HG03139 (cell line): ENCODE measurements at regions not wholly inside any gene's neighbourhood (a gene's known extent, or its start where the extent isn't known, plus 50 kb on each side); places are given as distances from the start of the nearest gene placed in this dataset.
"Not testable (repeated sequence)": the region's sequence is repeated elsewhere in the genome, so short reads cannot be mapped to it uniquely, and the experiment has no call there.

ENCODE experiments used
- ATAC-seq: cut with Tn5 transposase; IDR thresholded peaks from one replicate; pipeline ENCODE4 v1.9.1; 2021; ENCODE audit not compliant: unreplicated experiment

DNA sequence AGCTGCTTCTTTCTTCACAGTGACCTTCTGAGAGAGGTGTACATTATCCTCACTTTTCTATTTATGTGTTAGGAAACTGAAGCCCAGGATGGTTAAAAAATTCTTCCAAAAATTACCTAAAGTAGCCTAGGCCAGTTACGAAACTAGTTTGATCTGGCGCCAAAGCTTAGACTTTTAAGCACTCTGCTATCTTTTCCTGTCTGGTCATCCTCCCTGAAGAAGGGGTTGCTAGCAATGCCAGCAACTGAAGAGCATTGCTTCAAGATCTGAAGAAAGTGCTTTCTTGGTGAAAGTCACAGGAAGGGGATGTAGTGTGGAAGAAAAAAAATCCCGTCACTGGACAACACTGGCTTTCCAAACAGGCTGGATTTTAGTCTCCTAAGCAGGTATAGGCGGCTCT, 618.8 kb upstream of the GRM7 start:
- ATAC-seq: no peak

DNA sequence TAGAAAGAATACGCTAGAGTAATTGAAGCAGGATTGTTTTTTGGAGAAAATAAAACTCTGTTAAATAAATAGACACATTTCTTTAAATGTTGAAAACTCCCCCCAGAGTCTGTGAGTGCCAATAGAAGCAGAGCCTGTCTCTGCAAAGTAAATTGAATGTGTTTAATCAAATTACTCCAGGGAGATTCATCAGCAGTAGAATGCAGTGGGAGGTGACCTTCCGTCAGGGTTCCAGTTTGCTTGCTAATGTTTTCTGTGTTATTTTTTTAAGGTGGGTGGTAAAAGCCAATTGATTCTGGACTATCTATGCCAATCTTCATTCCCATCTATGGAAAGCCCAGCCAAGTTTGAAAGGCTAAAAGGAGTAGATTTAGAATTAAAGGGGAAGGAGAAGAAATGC, 612.4 kb upstream of the GRM7 start:
- ATAC-seq: no peak

DNA sequence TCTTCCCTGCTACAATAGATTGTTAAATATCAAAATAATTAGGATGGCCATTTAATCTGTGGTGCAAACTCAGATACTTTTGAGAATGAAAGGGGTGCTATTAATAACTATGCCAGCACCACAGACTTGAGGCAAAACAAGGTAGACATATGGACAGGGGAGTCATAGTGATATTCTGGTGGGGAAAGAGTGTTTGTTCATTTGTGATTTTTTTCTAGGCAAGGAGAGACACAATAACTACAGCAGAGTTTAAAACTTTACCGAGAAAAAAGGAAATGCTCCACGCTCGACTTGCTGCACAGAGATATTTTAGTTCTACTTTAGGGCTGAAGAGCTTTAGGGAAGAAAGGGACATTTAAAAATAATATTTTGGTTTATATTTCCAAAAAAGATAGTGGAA, 611.2 kb upstream of the GRM7 start:
- ATAC-seq: no peak

DNA sequence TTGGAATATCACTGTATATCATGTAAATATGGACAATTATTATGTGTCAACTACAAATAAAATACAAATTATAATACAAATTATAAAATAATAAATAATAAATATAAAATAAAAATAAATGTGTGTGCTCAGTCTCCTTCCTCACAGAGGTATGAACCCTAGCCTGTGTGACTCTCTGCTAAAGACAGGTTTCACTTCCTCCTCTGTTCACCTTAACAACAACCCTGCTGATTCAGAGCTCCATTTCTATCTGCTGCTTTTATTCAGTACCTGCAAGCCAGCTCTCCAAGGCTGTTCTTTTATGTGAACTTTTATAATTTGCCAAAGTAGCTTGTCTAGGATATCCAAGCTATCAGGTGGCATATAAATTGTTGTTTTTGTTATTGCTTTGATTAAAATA, 610.7 kb upstream of the GRM7 start:
- peak; percentile 99 for ATAC-seq

DNA sequence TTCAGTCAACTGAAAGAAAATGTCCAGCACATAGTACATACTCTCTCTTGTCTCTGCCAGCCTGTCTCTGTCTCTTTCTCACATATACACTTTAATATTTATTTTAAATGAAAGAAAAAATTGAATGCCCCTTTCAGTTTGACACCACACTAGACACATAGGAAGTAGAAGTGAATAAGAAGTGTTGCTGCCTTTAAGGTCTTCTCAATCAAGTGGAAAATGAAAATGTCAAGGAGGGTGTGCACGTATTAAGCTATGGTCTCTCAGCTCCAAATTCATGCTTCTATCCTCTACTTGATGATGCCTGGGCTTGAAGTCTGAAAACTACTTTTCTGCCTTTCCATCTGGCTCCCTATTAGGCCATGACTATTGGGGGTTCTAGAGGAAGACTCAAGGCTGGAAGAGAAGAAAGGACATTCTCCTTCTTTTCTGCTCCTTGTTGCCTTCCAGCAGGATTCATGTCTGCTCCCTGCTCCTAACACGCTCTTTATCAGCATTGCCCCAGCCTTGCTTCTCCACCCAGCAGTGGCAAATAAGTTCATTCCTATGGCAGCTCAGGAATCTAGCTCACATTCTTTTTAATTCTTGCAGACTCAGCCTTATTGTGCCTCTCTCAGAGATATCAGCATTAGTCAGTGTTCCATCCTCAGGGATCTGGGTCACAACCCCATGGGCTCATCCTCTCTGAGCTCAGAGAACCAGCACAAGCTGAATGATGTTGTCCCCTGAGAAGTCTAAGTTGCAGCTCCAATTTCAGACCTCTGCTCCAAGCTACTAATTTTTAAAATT, 609.1 kb upstream of the GRM7 start:
- no peak for ATAC-seq

DNA sequence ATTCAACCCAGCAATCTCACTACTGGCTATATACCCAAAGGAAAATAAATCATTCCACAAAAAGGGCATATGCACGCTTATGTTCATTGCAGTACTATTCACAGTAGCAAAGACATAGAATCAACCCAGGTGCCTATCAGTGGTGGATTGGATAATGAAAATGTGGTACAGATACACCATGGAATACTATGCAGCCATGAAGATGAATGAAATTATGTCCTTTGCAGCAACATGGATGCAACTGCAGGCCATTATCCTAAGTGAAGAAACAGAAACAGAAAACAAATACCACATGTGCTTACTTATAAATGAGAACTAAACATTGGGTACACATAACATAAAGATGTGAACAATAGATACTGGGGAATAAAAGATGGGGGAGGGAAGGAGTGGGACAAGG, 606.4 kb upstream of the GRM7 start:
- ATAC-seq: no peak

DNA sequence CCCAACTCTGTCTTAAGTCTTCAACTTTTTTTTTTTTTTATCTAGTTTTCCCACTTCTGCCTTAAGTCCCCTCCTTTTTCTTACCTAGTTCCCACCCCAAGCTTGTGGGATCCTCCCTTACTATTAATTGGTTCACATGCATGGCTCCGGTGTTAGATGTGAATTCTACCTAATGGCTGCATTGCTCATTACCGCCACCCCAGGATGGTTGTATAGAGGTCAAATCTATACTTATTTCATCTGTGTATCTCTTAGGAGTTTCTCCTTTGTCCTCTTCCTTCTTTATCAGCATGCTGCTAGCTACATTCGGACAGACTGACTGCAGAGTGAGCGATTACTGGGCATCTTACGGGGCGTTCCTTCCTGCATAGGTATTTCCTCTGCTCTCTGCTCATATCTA, 605.7 kb upstream of the GRM7 start:
- ATAC-seq: no peak

DNA sequence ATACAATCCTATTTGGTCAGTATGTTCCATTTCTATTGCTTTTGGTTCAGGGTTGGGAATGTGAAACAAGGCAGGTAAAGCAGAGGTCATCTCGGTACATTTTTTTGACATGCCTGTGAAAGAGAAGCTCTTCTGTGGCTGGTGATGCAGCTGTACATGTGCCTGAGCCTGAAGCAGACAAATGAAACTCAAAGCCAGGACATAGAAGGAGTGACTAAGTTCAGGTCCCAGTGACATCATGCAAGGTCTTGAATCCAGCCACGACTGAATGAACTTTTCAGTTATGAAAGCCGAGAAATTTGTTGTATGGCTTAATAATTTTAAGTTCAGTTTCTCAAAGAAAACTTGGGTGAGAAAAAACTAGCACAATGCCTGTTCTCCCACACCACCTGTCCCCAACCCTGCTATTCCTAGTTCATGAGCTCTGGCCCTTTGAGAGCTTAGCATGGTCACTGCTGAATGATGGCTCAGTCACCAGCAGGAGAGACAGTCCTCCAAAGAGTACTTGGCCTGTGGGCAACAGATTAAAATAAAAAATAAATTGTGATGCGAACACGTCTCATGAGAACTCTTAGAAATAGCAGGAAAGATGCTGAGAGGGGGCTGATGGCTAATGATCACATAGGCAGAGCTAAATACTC, 600.2 kb upstream of the GRM7 start:
- ATAC-seq: no peak

DNA sequence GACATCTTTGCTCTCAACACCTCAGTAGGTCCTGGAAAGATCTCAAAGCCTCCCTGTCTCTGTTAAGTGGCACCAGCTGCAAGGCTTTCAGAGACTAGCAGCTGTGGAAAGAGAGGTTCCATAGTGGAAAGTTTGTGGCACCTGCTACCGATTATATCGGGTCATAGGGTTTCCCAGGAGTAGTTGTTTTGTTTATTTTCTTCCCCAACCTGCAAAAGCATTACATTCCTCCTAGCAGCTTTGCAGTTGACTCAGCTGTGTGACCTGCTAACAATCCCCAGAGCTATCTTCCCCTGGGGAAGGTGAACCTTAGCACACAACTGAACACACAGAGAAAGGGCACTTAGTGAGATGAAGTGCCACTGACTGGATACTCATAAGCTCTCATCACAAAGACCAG, 598.9 kb upstream of the GRM7 start:
- ATAC-seq: no peak

DNA sequence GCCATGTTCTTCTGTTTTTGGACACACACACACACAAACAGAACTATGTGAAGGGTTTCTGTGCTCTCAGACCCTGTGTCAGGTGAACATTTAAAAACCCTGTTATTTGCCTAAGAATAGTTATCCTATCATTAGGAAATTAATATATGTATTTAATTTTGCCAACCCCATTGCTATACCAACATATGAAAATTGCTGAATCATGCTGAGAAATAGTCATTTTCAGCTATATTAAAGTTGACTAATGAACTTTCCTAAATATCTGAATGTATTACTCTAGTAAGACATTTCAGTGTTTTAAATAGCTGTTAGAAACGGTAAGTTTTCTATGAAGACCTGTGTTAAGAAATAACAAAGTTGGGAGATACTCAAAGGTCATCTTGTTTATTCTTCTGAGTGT, 596.9 kb upstream of the GRM7 start:
- no peak for ATAC-seq

DNA sequence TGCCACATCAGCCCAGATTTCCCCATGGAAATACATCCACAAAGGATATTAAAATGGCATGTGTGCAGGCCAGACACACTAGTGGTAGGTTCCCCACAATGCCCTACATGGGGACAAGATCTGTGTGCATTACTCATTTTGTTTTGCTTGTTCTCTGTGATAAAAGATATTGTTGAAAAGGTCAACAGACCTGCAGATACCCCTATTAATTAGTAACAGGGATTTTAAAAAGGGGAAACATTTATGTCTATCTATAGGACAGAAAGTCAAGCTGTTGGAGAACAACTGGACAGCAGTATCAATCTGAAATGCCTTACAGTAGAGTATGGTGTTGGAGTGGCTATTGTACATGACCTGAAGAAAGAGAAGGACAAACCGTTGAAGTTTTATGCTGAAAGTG, 596.0 kb upstream of the GRM7 start:
- ATAC-seq: no peak

DNA sequence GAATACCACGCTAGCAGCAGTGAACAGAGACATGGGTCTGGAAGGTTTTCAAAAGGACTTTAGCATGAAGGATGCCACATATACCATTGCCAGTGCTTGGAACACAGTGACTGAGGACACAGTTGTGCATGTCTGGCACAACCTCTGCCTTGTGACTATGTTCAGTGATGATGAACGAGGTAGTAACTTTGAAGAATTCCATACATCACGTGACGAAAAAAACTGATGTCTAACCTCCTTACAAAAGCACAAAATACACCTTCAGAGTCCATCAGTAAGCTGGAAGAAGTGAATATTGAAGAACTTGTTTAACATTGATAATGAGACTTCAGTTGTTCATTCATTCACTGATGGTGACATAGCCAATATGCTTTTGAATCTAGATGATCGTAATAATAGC, 594.8 kb upstream of the GRM7 start:
- ATAC-seq: no peak

DNA sequence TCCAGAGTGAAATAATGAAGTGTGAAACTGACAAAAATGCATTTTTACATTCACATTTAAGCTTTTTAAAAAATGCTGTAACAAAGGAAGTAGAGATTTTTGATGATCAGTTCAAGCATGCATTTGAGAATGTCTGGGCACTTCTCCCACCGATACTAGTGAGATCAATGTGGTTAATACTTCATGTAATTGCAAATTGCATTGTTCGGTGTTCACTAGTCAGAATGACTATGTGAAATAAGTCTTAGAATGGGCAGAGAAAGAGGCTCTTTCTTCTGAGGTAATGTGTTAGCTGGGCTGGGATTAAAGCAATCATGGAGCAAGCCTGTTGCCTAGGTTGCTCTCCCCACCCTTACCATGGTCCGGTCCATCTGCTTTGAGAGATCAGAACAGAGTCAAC, 587.0 kb upstream of the GRM7 start:
- no peak for ATAC-seq

DNA sequence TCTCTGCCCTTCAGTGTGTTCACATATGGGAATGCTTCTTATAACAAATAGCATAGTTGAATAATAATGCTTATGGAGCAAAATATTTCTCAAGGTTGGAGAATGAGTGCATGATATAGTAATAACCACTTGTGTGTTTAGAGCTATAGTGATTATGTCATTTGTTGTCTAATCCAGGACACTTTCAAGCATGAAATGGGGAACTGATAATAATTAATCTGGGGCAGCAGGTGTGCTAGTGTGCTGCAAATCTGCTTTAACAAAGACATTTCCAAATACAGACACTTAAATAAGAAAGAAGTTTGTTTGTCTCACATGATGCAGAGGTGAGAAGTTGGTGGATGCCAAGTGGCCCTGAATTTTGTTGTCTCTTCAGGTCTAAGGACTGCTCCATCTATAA, 579.3 kb upstream of the GRM7 start:
- ATAC-seq: no peak

DNA sequence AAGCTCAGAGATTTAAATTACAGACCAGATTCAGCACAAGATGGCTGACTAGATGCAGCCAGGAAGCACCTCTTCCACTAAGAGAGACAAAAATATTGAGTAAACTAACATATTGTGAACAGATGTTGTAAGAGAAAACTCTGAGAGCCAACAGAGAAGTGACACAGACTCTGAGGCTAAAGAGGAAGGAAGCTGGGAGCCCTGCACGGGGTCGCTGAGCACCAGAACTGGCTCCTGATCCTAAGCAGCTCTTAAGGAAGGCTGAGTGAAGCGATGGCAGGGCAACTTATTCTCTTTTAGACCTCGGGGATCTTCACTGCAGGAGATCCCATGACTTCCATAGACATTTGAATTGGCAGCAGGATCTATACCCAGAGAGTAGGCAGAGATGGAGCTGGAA, 578.0 kb upstream of the GRM7 start:
- ATAC-seq: no peak

DNA sequence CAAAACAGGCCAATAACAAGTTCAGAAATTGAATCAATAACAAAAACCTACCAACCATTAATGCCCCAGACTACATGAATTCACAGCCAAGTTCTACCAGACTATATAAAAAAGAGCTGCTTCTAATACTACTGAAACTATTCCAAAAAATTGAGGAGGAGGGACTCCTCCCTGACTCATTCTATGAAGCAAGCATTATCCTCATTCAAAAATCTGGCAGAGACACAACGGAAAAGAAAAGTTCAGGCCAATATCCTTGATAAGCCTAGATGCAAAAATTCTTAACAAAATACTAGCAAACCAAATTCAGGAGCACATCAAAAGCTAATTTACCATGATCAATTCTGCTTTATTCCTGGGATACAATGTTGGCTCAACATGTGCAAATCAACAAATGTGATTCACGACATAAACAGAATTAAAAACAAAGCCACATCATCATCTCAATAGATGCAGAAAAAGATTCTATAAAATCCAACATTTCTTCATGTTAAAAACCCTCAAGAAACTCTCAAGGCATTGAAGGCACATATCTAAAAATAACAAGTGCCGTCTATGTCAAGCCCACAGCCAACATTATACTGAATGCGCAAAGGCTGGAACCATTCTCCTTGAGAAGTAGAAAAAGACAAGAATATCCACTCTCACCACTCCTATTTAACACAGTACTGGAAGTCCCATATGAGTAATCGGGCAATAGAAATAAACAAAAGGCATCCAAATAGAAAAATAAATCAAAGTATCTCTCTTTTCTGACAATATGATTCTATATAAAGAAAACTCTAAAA, 573.6 kb upstream of the GRM7 start:
- no peak for ATAC-seq

DNA sequence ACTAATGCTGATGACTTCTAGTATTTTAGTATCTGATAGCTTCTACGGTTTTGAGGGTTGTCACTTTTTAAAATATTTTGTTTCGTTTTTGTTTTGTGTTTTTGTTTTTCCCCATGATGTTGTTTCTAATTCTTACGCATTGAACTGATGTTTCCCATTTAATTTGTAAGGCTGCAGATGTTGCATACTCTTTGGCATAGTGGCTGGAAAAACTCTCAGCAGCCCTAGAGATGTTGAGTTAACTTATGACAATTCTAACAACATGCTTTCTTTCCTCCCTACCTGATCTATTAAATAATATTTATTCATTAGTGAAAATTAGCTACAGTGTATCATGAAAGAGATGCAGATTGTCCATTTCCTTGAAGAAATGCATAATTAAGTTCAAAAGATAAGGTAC, 559.3 kb upstream of the GRM7 start:
- ATAC-seq: no peak

DNA sequence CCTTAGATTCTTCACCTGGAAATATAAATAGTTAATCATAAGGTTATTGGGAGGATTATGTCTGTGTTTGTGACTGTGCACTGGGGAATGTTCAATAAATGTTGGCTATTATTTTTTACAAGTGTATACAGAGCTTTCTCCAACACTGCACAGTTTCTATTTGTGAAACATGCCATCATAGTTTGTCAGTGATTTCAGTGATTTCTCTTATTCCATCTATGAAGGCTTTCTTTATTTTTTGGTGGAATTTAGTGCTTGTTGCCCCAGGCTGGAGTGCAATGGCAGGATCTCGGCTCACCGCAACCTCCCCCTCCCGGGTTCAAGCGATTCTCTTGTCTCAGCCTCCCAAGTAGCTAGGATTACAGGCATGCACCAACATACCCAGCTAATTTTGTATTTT, 545.0 kb upstream of the GRM7 start:
- ATAC-seq: no peak

DNA sequence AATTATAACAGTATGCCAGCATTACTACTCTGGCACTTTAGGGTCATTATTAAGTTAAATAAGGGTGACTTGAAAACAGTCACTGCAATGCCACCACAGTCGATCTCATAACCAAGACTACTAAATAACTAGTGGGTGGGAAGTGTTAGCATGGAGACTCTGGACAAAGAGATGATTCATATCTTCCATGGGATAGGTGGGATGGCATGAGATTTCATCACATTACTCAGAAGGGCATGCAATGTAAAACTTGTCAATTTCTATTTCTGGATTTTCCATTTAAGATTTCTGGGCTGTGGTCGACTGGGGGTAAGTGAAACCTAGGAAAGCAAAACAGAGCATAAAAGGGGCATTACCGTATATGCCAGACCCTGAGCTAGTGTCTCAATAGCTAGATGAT, 538.9 kb upstream of the GRM7 start:
- ATAC-seq: no peak

DNA sequence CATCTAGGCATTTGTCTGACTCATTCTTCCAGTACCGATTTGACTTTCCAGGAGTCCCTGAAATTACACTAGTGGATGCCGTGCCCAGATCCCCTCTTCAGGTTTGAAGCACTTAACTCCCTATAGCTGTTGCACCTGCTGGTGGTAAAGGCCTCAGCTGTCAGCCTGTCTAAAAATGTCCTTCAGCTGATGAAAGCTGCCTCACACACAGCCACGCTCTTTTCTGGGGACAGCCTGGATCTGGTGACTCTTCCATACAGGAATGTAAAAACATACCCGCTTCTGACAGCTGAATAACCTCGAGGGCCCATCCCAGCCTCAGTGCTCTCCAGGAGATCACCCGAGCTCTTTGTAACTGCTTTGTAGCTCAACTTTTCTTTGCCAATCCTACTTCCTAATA, 534.1 kb upstream of the GRM7 start:
- no peak for ATAC-seq

DNA sequence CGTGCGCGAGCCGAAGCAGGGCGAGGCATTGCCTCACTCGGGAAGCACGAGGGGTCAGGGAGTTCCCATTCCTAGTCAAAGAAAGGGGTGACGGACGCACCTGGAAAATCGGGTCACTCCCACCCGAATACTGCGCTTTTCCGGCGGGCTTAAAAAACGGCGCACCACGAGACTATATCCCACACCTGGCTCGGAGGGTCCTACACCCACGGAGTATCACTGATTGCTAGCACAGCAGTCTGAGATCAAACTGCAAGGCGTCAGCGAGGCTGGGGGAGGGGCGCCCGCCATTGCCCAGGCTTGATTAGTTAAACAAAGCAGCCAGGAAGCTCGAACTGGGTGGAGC, 520.0 kb upstream of the GRM7 start:
- not testable (repeated sequence) for ATAC-seq

DNA sequence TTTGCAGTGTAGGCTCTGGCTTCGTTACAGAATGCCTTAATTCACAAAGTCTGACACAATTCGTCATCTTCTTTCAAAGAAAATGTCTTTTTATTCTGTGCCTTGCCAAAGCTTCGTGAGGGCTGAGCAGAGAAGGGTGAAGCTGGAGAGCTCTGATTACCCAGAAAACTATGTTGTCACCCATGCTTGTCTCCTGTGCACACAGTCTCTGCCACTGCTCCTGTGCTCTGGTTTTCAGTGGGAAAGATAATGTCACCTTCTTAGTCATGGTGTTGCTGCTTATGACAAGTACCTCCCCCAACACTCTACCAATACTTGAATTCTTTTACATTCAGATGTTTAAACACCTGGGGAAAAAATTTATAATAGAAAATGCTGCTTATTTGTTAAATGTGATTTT, 509.2 kb upstream of the GRM7 start:
- ATAC-seq: no peak
